ENCODE measurements at regions not wholly inside any gene's neighbourhood (a gene's known extent, or its start where the extent isn't known, plus 50 kb on each side); places are given as distances from the start of the nearest gene placed in this dataset.

- DNase-seq (ENCODE audit: low read depth): no peak
- TF ChIP-seq CTCF (conservative IDR thresholded peaks at IDR 0.05; ENCODE audit: low read depth, low read length): no peak
- H3K4me3 ChIP-seq (ENCODE audit: low read length): no peak overlapping the region
Measured at GRCh38 chr3:34279901-34280300, 481.5 kb downstream of the PDCD6IP start.

DNA sequence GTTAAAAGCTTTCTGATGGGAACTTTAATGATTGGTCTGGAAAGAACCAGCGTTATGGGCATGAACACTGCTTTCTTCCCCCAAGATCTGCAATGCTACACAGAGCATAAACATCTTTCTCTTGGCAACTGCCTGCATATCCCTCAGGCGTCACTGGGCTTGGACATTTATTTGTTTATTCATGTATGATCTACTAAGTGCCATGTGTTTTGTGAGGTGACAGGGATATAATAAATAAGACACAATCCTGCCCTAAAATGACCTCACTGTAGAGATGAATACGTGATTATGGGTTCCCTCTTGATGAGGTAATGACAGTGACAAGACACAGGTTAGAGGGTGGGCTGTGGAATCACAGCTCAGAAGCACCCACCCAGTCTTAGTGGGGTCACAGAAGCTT, 485.3 kb downstream of the PDCD6IP start:
- H3K4me3 ChIP-seq (ENCODE audit: low read length): no peak overlapping the region
- TF ChIP-seq CTCF (conservative IDR thresholded peaks at IDR 0.05; ENCODE audit: low read depth, low read length): no peak

GRCh38 chr3:34284959-34285826, 486.8 kb downstream of the PDCD6IP start:
- TF ChIP-seq CTCF (conservative IDR thresholded peaks at IDR 0.05; ENCODE audit: low read depth, low read length): no peak
- no peak for DNase-seq (ENCODE audit: low read depth)
- H3K4me3 ChIP-seq (ENCODE audit: low read length): no peak overlapping the region

More for the DNA sequence above, 485.3 kb downstream of the PDCD6IP start:
- DNase-seq (ENCODE audit: low read depth): no peak

GRCh38 chr3:34285827-34286188, 487.4 kb downstream of the PDCD6IP start:
- TF ChIP-seq CTCF (conservative IDR thresholded peaks at IDR 0.05; ENCODE audit: low read depth, low read length): no peak
- no peak for DNase-seq (ENCODE audit: low read depth)
- no peak overlapping the region for H3K4me3 ChIP-seq (ENCODE audit: low read length)

- no peak for DNase-seq (ENCODE audit: low read depth)
- H3K4me3 ChIP-seq (ENCODE audit: low read length): no peak overlapping the region
- TF ChIP-seq CTCF (conservative IDR thresholded peaks at IDR 0.05; ENCODE audit: low read depth, low read length): no peak
Measured at GRCh38 chr3:34292605-34293300, 494.3 kb downstream of the PDCD6IP start.

- no peak overlapping the region for H3K4me3 ChIP-seq (ENCODE audit: low read length)
- TF ChIP-seq CTCF (conservative IDR thresholded peaks at IDR 0.05; ENCODE audit: low read depth, low read length): no peak
- no peak for DNase-seq (ENCODE audit: low read depth)
Measured at GRCh38 chr3:34294240-34294639, 495.8 kb downstream of the PDCD6IP start.

GRCh38 chr3:34296796-34297195, 498.4 kb downstream of the PDCD6IP start:
- TF ChIP-seq CTCF (conservative IDR thresholded peaks at IDR 0.05; ENCODE audit: low read depth, low read length): no peak
- no peak for DNase-seq (ENCODE audit: low read depth)
- H3K4me3 ChIP-seq (ENCODE audit: low read length): no peak overlapping the region

Data from retinal pigment epithelial cell (primary cell).